Astrocyte (in vitro differentiated cells and primary cell): ENCODE measurements at regions not wholly inside any gene's neighbourhood (a gene's known extent, or its start where the extent isn't known, plus 50 kb on each side); places are given as distances from the start of the nearest gene placed in this dataset.

Source experiments
- EZH2 ChIP-seq: IDR thresholded peaks from 2 replicates; pipeline ENCODE4 v1.6.1; 2012; ENCODE audit warnings: mild to moderate bottlenecking, low read length, inconsistent platforms; ENCODE audit not compliant: insufficient read depth
- TF ChIP-seq, protein P1 (sequence below): IDR thresholded peaks from 2 replicates; pipeline ENCODE4 v1.5.1; 2011; ENCODE audit warnings: low read depth, mild to moderate bottlenecking, inconsistent platforms, low read length, moderate library complexity; ENCODE audit not compliant: insufficient read depth

DNA sequence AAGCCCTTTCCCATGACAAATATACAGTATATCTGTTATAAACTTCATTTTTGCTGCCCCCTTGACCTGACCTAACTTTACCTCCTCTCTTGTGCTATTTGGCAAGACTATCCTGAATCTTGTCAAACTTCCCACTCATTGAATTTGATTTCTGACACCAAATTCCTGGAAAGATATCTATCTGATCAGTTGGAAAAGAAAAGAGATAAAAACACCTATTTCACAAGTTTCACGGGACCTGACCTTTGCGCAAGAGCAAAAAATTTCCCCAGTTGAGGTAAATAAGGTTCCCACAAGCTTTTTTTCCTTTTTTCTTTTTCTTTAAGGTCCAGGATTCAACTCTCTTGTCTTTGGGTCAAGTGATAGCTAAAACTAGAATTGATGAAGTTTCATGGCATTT, 189.2 kb upstream of the LPP start:
- TF ChIP-seq, protein P1, sequence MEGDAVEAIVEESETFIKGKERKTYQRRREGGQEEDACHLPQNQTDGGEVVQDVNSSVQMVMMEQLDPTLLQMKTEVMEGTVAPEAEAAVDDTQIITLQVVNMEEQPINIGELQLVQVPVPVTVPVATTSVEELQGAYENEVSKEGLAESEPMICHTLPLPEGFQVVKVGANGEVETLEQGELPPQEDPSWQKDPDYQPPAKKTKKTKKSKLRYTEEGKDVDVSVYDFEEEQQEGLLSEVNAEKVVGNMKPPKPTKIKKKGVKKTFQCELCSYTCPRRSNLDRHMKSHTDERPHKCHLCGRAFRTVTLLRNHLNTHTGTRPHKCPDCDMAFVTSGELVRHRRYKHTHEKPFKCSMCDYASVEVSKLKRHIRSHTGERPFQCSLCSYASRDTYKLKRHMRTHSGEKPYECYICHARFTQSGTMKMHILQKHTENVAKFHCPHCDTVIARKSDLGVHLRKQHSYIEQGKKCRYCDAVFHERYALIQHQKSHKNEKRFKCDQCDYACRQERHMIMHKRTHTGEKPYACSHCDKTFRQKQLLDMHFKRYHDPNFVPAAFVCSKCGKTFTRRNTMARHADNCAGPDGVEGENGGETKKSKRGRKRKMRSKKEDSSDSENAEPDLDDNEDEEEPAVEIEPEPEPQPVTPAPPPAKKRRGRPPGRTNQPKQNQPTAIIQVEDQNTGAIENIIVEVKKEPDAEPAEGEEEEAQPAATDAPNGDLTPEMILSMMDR, result no peak
- TF ChIP-seq EZH2, result no peak
